ENCODE measurements at regions not wholly inside any gene's neighbourhood (a gene's known extent, or its start where the extent isn't known, plus 50 kb on each side); places are given as distances from the start of the nearest gene placed in this dataset.

- TF ChIP-seq CHD2 (IDR thresholded peaks at IDR 0.05; ENCODE audit: borderline replicate concordance, low read depth, low read length) (no peak), CTCF (IDR thresholded peaks at IDR 0.05 in 2 of 3, conservative IDR thresholded peaks at IDR 0.05 in 1 of 3; ENCODE audit: control insufficient read depth in 2 of 3, extremely low read depth in 1 of 3, insufficient read depth in 1 of 3, low read depth in 3 of 3, low read length in 3 of 3) (no peak), POLR2AphosphoS5 (IDR thresholded peaks at IDR 0.05; ENCODE audit: low read length) (no peak), USF2 (IDR thresholded peaks at IDR 0.05; ENCODE audit: borderline replicate concordance, low read depth, low read length) (no peak), EP300 (IDR thresholded peaks at IDR 0.05; ENCODE audit: borderline replicate concordance in 1 of 2, control insufficient read depth in 1 of 2, low read depth in 2 of 2, low read length in 2 of 2) (no peak), USF1 (IDR thresholded peaks at IDR 0.05; ENCODE audit: borderline replicate concordance, extremely low read length, insufficient read depth, low read depth, low read length) (no peak), SIX5 (IDR thresholded peaks at IDR 0.05; ENCODE audit: low read depth, low read length, severe bottlenecking) (no peak), CHD4 (IDR thresholded peaks at IDR 0.05) (no peak), CEBPZ (IDR thresholded peaks at IDR 0.05; ENCODE audit: low read depth, low read length) (no peak), TCF3 (IDR thresholded peaks at IDR 0.05; ENCODE audit: borderline replicate concordance, insufficient read depth, low read depth, low read length) (no peak)
Measured at GRCh38 chr5:8481007-8481406, 612.1 kb downstream of the MTRR start.

Data from GM12878 (cell line).